GM21619 (cell line): ENCODE measurements at regions not wholly inside any gene's neighbourhood (a gene's known extent, or its start where the extent isn't known, plus 50 kb on each side); places are given as distances from the start of the nearest gene placed in this dataset.

Experiments
- ATAC-seq: cut with Tn5 transposase; IDR thresholded peaks from one replicate; pipeline ENCODE4 v1.9.1; 2021; ENCODE audit not compliant: unreplicated experiment

DNA sequence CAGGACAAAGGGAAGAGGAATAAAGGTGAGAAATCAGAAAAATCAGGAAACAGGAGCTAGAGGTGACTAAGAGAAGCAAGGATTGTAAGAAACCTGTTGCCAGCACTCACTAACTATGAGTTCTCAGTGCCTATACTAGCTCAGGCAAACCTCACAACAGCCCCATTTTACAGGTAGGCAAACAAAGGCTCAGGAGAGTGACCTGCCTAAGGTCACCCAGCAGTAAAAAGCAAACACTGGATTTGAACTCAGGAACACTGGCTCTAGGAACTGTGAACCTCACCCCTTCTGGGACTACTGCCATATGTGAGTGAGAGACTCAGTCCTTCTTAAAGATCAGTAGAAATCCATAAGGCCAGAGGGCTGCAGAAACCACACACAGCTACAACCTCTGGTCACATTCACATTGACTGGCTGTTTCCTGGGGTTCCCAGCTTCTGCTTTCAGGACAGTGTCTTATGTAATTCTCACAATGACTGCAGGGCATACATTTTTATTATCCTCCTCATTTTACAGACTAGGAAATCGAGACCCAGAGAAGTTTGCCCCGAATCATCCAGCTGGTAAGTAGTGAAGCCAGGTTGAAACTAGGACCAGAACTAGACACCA lies 80.7 kb upstream of the MAFB start:
- no peak for ATAC-seq

DNA sequence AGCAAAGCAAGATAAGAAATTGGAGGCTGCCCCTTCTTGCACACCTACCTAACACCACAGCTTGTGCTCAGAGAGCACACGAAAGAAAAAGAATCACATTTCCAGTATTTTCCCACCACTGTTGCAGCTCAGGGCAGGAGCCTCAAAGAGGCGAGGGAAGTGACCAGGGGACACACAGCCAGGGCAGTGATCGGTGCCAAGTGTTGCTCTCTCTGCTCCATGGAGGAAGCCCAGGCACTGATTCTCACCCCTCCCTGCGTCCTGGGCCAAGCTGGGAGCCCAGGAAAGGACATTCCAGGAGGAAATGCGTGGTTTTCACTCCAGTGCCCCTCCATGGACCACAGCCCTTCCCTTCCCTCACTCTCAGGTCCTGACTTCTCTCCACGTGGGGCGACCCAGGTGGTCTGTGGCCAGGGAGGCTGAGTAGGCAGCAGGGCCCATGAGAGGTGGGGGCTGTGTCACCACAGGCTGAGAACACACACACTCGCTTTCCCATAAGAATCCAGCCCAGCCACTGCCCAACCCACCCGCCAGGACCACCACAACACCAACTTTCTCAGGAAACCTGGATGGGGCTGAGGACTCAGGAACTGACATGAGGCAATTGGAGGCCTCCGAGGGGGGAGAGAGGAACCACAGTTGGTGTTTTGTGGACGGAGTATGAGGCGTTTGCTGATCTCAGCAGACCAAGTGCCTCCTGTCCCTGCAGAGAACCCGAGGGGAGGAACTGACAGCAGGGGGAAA lies 81.7 kb upstream of the MAFB start:
- ATAC-seq = no peak

GRCh38 chr20:40771308-40771610 lies 82.2 kb upstream of the MAFB start:
- no peak for ATAC-seq

DNA sequence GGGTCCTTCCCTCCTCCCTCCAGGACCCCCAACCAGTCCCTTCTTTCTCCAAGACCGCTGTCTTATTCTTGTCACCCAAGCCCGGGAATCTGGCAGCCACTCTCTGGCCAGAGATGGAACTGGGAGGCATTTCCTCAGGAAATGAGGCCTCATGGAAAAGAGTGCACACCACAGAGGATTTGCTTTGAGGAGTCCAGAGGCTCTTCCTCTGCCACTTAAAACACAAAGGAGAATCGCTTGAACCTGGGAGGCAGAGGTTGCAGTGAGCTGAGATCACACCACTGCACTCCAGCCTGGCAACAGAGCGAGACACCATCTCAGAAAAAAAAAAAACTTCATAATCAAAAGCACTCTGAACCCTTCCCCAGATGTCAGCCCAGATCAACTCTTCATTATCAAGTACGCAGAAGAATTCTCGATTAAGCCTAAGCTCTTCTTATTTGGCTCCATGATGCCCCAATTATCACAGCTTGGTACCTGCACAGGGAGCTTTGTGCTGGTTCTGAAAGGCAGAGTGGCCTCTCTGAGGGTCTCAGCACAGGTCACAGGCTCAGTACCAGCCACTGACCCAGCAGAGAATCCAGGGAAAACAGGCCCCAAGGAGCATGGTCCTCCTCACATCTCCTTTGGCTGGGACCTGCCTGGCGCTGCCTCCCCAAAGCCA lies 82.9 kb upstream of the MAFB start:
- ATAC-seq = no peak

DNA sequence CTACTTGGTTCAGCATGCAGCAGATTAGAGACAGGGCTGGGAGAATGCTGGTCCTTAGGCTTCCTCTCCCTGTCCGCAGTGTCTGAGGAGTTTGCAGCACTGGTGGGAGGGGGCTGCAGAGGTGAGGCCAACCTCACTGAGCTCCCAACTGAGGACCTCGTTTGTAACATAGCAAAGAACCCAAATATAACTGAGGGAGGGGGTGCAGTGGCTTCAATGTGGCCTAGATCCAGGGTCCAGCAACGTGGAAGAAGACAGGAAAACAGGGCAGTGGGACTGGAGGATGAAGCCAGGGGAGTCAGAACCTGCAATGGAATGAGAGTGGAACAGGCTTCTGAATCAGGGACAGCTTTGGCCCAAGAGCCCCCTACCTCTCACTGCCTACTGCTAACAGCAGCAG lies 84.3 kb upstream of the MAFB start:
- ATAC-seq = no peak

DNA sequence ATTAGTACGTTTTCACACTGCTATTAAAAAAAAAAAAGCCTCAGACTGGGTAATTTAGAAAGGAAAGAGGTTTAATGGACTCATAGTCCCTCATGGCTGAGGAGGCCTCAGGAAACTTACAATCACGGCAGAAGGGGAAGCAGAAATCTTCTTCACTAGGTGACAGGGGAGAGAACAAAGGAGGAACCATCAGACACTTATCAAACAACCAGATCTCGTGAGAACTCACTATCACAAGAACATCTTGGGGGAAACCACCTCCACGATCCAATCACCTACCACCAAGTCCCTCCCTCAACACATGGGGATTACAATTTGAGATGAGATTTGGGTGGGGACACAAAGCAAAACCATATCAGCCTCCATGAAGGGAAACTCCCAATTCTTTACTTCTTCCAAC lies 85.2 kb upstream of the MAFB start:
- ATAC-seq = no peak

DNA sequence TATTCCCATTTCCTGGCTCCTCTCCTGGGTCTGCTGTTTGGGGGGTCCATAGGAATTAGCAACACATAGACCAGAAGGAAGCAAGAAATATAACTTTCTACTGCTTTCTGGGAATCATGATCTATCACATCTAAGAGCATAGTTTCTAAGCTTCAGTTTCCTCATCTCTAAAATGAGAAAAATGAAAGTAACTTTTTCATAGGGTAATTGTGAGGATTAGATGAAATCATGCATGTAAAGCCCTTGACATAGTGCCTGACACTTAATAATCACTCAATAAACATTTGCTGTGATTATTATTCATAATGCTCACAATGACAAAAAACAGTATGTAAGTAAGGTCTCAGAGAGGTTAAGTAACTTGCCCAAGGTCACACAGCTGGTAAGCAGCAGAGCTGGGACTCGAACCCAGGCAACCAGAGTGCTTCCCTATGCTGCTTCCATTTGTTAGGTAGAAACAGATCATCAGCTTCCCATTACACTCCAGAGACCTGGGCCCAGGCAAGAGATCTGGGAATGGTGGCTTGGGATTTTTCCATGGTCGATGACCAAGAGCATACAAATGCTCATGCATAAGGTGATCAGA lies 86.6 kb upstream of the MAFB start:
- no peak for ATAC-seq

DNA sequence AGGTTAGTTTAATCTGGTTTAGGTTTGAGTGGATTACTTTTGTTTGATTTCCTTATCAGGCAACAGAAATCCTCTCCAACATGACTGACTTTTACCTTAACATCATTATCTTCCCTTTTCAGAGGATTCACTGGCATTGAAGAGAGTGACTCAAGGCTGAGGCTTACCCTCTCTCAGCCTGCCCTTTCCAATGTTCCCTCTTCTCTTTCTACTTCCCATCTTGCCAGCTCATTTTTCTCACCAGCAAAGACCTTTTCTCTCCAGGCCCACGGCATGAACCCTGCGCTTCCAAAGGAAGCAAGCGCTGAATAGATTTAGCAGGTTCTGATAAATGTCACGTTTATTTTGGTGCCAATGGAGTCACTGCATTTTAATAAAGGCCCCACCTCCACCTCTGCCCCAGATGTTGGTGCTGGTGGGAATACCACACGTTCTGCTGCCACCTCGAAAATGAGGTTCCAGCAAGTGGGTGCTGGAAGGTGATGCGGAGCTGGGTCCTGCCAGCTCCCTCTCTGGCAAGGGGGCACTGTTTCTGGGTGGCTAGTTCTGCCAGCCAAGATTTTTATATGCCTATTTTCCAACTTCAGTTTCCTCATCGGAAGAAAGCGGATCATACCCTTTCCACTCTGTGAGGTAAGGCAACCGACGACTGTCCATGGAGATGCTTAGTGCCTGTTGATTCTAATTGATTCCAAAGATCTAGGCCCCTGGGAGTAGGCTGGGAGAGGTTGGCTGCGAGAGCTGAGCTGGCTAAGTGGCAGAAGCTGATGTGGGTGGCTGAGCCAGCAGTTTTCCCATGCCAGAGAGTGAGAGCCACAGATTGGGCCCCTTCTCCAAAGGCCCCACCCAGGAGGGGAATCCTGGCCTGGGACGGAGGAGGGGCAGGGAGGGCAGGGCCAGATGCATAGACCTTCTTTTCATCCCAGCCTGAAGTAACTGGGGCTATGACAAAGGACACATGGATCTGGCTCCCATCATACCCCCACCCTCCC lies 87.7 kb upstream of the MAFB start:
- no peak for ATAC-seq

DNA sequence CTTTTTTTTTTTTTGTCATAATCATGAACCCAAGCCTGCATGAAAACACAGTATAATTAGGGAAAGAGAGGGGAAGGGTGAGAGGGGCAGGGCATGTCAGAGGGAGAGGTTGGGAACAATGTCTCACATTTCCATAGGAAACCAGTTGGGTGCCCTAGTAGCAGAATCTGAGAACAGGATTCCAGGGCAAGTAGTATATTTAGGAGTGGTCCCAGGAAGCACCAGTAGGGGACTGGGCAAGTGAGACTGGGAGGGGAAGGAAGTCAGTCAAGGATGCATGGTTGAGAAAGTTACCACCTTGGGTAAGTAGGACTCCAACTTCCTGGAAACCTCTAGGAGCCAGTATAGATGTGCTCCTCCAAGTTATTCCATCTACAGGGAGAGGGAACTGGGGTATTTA lies 88.6 kb upstream of the MAFB start:
- ATAC-seq = no peak

DNA sequence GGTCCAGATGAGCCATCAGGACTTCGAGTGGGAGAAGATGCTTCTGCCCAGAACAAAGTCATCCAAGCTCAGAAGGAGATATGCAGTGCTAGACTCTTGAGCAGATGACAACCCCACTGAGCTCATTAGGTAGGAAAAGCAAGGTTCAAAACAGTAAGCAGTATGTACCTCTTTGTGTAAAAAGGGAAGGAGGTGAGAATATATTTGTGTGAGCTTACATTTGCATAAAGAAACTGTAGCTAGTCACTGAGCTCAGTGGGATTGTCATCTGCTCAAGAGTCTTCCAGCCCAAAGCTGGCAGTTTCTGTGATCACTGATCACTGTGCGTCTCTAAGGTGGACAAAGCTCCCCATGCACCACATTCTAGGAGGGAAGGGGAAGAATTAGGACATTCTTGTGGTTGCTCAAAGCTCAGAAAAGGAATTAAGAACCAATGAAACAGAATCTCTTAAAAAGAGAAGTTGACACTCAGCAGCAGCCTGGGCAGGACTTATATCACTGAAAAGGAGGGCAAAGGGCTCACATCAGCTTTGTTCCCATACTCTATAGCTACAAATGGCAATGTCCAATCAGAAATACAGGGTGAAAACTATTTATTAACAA lies 90.0 kb upstream of the MAFB start:
- no peak for ATAC-seq

GRCh38 chr20:40781327-40782042 lies 92.4 kb upstream of the MAFB start:
- no peak for ATAC-seq

GRCh38 chr20:40782043-40782368 lies 93.0 kb upstream of the MAFB start:
- no peak for ATAC-seq

DNA sequence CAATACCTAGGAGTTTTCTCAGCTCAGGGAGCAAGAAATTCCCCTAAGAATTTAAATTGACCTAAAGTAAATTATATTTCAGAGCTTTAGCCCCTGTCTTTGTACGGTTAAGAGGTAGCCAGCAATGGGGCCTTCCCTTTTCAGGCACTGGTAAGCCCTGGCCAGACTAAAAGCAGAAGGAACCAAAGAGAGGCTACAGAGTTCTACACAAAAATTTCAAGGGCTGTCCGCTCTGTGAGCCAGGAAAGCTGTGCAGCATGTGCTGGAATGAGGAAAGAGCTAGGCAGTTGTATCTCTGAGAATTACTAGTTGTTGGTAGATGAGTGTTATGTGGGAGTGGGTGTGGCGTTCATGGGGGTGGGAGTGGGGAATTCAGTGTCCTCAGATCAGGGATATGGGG lies 96.3 kb upstream of the MAFB start:
- no peak for ATAC-seq

DNA sequence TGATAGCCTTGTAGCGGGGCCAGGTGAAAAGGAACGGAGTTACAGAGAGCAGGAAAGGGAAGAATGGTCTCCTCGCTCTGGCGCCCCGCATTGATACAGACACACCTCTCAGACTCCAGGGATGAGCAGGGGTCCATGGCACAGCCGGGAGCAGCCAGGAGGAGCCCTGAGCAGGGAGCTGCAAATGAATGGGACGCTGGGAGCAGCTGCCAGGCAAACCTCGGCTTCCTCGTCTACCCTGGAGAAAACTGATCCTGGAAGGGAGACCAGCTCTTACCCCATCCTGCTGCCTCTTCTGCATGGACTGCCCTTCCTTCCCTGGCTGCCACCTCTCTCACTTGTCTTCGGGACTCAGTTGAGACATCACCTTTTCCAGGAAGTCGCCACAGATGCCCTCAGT lies 97.3 kb upstream of the MAFB start:
- ATAC-seq = no peak

GRCh38 chr20:40787941-40788340 lies 98.9 kb upstream of the MAFB start:
- ATAC-seq = no peak

GRCh38 chr20:40797425-40797824 lies 108.4 kb upstream of the MAFB start:
- ATAC-seq = no peak

GRCh38 chr20:40798066-40798465 lies 109.0 kb upstream of the MAFB start:
- no peak for ATAC-seq

GRCh38 chr20:40802886-40803285 lies 113.8 kb upstream of the MAFB start:
- ATAC-seq = no peak

GRCh38 chr20:40803381-40803780 lies 114.3 kb upstream of the MAFB start:
- no peak for ATAC-seq

DNA sequence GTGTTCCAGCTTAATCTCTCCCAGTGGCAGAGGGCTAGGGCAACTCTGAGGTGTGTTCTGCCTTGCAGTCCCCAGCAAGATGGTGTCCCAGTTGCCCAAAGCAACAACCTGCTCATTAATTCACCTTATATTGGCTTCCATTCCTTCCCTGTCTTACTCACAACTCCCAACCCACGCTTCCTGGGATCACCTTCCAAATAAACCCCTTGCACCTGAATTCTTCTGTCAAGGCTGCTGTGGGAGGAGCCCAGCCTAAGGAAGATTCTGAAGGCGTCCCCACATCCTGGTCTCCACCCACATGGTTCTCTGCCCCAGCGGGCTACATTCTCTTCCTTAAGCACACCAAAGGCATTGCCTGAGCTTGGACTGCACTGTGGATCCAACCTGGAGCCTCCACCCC lies 116.6 kb upstream of the MAFB start:
- ATAC-seq = no peak
